Colonic mucosa (tissue), 4 donors: ENCODE measurements at regions not wholly inside any gene's neighbourhood (a gene's known extent, or its start where the extent isn't known, plus 50 kb on each side); places are given as distances from the start of the nearest gene placed in this dataset.

Experiments
- DNase-seq: peaks from one replicate; pipeline ENCODE4 v3.0.0-alpha.2; 2020
- H3K27ac ChIP-seq: fragments of 200-600 bp; one replicate; pipeline ENCODE4 v1.8.0; 2021
- H3K27me3 ChIP-seq: fragments of 200-600 bp; one replicate; pipeline ENCODE4 v1.8.0; 2021
- H3K36me3 ChIP-seq: fragments of 200-600 bp; one replicate; pipeline ENCODE4 v1.8.0; 2021
- H3K4me1 ChIP-seq: fragments of 200-600 bp; one replicate; pipeline ENCODE4 v1.8.0; 2021; ENCODE audit warnings: mild to moderate bottlenecking
- H3K4me3 ChIP-seq: fragments of 200-600 bp; one replicate; pipeline ENCODE4 v1.8.0; 2021
- H3K9ac ChIP-seq, 2 donors: one replicate each; pipeline ENCODE4 v1.7.0; 2013; ENCODE audit warnings: control low read depth in 2 of 2, low read depth in 2 of 2, low read length in 2 of 2
- H3K9me3 ChIP-seq: fragments of 200-600 bp; one replicate; pipeline ENCODE4 v1.8.0; 2021
- CTCF ChIP-seq: fragments of 200-600 bp; IDR thresholded peaks from one replicate; pipeline ENCODE4 v1.8.0; 2022; ENCODE audit warnings: antibody characterized with exemption, mild to moderate bottlenecking
- intact Hi-C: fragments of 100-400 bp; cut with DNase I; formaldehyde crosslinking; loops from one replicate; pipeline ENCODE4 v1.14.1; 2022
- donor health status: healthy.
- donor health status: DM: no; HTN: no; CAD: no.
- donor health status: DM: no; HTN: no; CAD: no.

DNA sequence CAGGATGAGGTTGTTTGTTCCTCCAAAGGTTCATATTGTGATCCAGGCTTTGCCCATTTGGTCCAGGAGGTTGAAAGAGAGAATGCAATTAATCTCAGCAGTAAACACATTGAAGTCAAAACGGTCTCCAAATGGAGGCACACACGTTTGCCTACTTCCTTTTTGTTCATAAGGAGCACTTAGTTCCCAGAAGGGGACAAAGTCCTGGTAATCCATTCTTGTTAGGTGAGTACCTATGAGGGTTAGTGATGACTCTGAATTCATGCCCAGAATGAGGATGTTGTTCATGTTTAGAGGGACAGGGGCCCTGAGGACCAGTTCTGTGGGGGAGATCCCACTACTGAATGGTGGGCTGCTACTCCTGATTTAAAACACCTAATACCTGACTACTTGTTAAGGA lies 177.7 kb downstream of the ALDH1A2 start:
- DNase-seq = no peak
- Histone ChIP-seq H3K27ac (no peak overlapping the region), H3K27me3 (no peaks in the 10 kb centered on the region), H3K9me3 (no peaks in the 10 kb centered on the region), H3K4me1 (no peaks in the 10 kb centered on the region), H3K36me3 (no peaks in the 10 kb centered on the region), H3K9ac (no peak overlapping the region), H3K4me3 (no peak overlapping the region)
- TF ChIP-seq CTCF = no peak
- intact Hi-C loops = no loop called here

GRCh38 chr15:57890351-57890750 lies 175.2 kb downstream of the ALDH1A2 start:
- Histone ChIP-seq H3K4me1 (no peaks in the 10 kb centered on the region), H3K4me3 (no peak overlapping the region), H3K27me3 (no peaks in the 10 kb centered on the region), H3K9ac (no peak overlapping the region), H3K9me3 (no peaks in the 10 kb centered on the region), H3K27ac (no peak overlapping the region), H3K36me3 (no peaks in the 10 kb centered on the region)
- intact Hi-C loops = no loop called here
- no peak for DNase-seq
- TF ChIP-seq CTCF = no peak

GRCh38 chr15:57890878-57891277 lies 174.6 kb downstream of the ALDH1A2 start:
- intact Hi-C loops = no loop called here
- H3K9me3 ChIP-seq = no peaks in the 10 kb centered on the region
- no peak for DNase-seq
- H3K36me3 ChIP-seq = no peaks in the 10 kb centered on the region
- H3K9ac ChIP-seq = no peak overlapping the region
- no peak for TF ChIP-seq CTCF
- no peaks in the 10 kb centered on the region for H3K27me3 ChIP-seq
- H3K4me3 ChIP-seq = no peak overlapping the region
- H3K4me1 ChIP-seq = no peaks in the 10 kb centered on the region
- no peak overlapping the region for H3K27ac ChIP-seq

DNA sequence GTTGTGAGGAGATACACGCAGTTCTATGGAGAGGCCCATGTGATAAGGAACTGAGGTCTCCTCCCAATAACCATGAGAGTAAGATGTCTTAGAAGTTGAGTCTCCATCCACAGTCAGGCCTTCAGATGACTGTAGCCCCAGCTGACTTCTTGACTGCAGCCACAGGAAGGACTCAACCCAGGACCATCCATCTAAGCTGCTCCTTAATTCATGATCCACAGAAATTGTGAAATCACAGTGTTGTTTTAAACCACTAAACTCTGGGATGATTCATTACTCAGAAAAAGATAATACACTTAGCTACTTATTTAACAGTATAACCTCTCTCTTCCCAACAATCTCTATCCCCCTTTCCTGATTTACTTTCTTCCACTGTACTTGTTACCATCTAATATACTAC lies 173.3 kb downstream of the ALDH1A2 start:
- TF ChIP-seq CTCF = no peak
- intact Hi-C loops = no loop called here
- H3K9ac ChIP-seq = no peak overlapping the region

GRCh38 chr15:57893040-57893439 lies 172.5 kb downstream of the ALDH1A2 start:
- Histone ChIP-seq H3K27ac (no peak overlapping the region), H3K9me3 (no peaks in the 10 kb centered on the region), H3K36me3 (no peaks in the 10 kb centered on the region), H3K4me1 (no peaks in the 10 kb centered on the region), H3K27me3 (no peaks in the 10 kb centered on the region), H3K9ac (no peak overlapping the region), H3K4me3 (no peak overlapping the region)
- TF ChIP-seq CTCF = no peak
- DNase-seq = no peak
- intact Hi-C loops = no loop called here

More for the DNA sequence above, 173.3 kb downstream of the ALDH1A2 start:
- Histone ChIP-seq H3K4me1 (no peaks in the 10 kb centered on the region), H3K27me3 (no peaks in the 10 kb centered on the region), H3K9me3 (no peaks in the 10 kb centered on the region), H3K4me3 (no peak overlapping the region), H3K27ac (no peak overlapping the region), H3K36me3 (no peaks in the 10 kb centered on the region)
- DNase-seq = no peak

DNA sequence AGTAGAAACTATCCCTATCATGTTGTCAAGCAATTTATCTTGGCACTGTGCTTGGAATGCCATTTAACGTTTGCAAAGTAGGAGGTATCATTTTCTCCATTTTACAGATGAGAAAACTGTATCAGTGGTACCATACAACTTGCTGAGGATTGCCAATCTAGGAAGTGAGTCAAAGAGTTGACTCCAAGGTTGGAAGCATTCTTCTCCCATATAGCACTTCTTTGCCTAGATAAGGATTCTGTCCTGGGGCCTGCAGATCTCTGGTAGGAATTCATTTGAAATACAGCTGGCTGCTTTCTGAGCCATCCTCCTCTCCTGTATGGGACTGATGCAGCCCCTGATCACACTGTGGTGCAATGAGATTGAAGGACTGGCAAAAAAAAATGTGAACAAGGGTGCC lies 170.2 kb downstream of the ALDH1A2 start:
- no peak for DNase-seq
- no peak for TF ChIP-seq CTCF
- Histone ChIP-seq H3K27ac (no peak overlapping the region), H3K4me1 (no peaks in the 10 kb centered on the region), H3K36me3 (no peaks in the 10 kb centered on the region), H3K9me3 (no peaks in the 10 kb centered on the region), H3K4me3 (no peak overlapping the region), H3K27me3 (no peaks in the 10 kb centered on the region), H3K9ac (no peak overlapping the region)
- intact Hi-C loops = no loop called here
